SU-DHL-6 (cell line): ENCODE measurements at regions not wholly inside any gene's neighbourhood (a gene's known extent, or its start where the extent isn't known, plus 50 kb on each side); places are given as distances from the start of the nearest gene placed in this dataset.

Source experiments
- H2AFZ ChIP-seq: fragments of 200-600 bp; sonication (generic); 2 replicates; pipeline ENCODE4 v1.6.1; 2014; ENCODE audit warnings: low read depth, mild to moderate bottlenecking, moderate library complexity, mixed read lengths, antibody characterized with exemption, low read length; ENCODE audit not compliant: severe bottlenecking
- H3F3A ChIP-seq: fragments of 200-600 bp; shearing (Covaris generic); 2 replicates; pipeline ENCODE4 v1.6.0; 2016; ENCODE audit warnings: antibody characterized with exemption, mild to moderate bottlenecking; ENCODE audit not compliant: insufficient read depth
- H3K27ac ChIP-seq: fragments of 200-600 bp; sonication (generic); 2 replicates; pipeline ENCODE4 v1.5.1; 2016; ENCODE audit warnings: low read depth, mild to moderate bottlenecking, low read length, moderate library complexity, mixed read lengths
- H3K27me3 ChIP-seq: fragments of 200-600 bp; sonication (generic), shearing (Covaris generic); 2 replicates; pipeline ENCODE4 v1.6.0; 2014; ENCODE audit warnings: mild to moderate bottlenecking, low read length
- H3K36me3 ChIP-seq: fragments of 200-600 bp; sonication (generic); 2 replicates; pipeline ENCODE4 v1.6.1; 2014; ENCODE audit warnings: mild to moderate bottlenecking, low read length, mixed read lengths
- H3K4me2 ChIP-seq: fragments of 300-600, 200-600 bp; shearing (Covaris generic), sonication (generic); 2 replicates; pipeline ENCODE4 v1.6.0; 2014; ENCODE audit warnings: low read length, low read depth, mild to moderate bottlenecking; ENCODE audit not compliant: poor library complexity, severe bottlenecking
- H3K4me3 ChIP-seq: fragments of 200-600 bp; sonication (generic); 2 replicates; pipeline ENCODE4 v1.5.1; 2014; ENCODE audit warnings: antibody characterized with exemption, low read length, mild to moderate bottlenecking, mixed read lengths; ENCODE audit not compliant: insufficient read depth, poor library complexity, severe bottlenecking
- H3K79me2 ChIP-seq: fragments of 200-600 bp; sonication (generic); 2 replicates; pipeline ENCODE4 v1.6.1; 2014; ENCODE audit warnings: mild to moderate bottlenecking, low read length, moderate library complexity; ENCODE audit not compliant: insufficient read depth
- H3K9ac ChIP-seq: fragments of 200-600 bp; sonication (generic); 2 replicates; pipeline ENCODE4 v1.7.0; 2014; ENCODE audit warnings: mild to moderate bottlenecking, low read length
- H3K9me2 ChIP-seq: fragments of 200-600 bp; sonication (generic); replicated peaks from 2 replicates; pipeline ENCODE4 v1.6.1; 2014; ENCODE audit warnings: low read length; ENCODE audit not compliant: insufficient read depth
- H3K9me3 ChIP-seq: fragments of 200-600 bp; sonication (generic); 2 replicates; pipeline ENCODE4 v1.6.1; 2014; ENCODE audit warnings: low read length, mixed read lengths; ENCODE audit not compliant: insufficient read depth
- H4K20me1 ChIP-seq: fragments of 200-600 bp; sonication (generic); 2 replicates; pipeline ENCODE4 v1.6.1; 2014; ENCODE audit warnings: low read depth, mild to moderate bottlenecking, antibody characterized with exemption, low read length, moderate library complexity, mixed read lengths
- CTCF ChIP-seq: fragments of 200-600 bp; sonication (generic); IDR thresholded peaks from one replicate; pipeline ENCODE4 v1.5.1; 2017; ENCODE audit warnings: antibody characterized with exemption, mild to moderate bottlenecking, low read length, moderate library complexity; ENCODE audit not compliant: insufficient read depth, poor library complexity, severe bottlenecking
- EZH2phosphoT487 ChIP-seq: fragments of 200-600 bp; sonication (generic), shearing (Covaris generic); conservative IDR thresholded peaks from 2 replicates; pipeline ENCODE4 v1.6.1; 2018; ENCODE audit warnings: mild to moderate bottlenecking, antibody characterized with exemption, low read length, moderate library complexity, mixed read lengths

DNA sequence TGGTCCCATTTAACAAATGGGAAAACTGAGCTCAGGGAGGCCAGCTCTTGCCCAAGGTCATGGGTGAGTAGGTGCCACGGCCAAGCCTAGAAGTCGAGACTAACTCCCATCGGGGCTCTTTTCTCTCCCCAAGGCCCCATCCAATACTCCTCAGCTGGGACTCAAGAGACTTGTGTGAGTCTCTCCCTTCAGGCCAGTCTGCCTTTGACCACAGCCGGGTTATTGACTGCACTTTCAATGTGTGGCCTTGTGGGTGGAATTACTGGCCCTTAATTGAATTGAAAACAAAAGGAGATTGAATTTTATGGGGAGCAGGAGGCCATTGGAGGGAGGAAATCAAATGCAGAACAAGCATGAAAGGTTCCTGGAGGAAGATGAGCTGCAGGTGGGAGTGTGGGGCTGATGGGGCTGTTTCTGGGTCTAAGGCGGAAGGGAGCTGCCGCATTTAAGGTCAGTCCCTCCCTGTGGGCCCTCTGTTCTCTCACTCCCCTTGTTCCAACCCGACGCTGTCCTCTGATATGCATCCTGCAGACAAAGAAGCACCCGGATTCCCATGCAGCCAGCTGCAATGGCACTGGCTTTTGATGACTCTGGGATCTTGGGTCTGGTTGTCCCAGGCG lies 552.8 kb downstream of the MIAT start:
- TF ChIP-seq CTCF: no peak
- no peak for TF ChIP-seq EZH2phosphoT487
- H3K27me3 ChIP-seq: no peaks in the 10 kb centered on the region
- no peaks in the 10 kb centered on the region for H3K9me2 ChIP-seq
- no peaks in the 10 kb centered on the region for H3K79me2 ChIP-seq
- H3K27ac ChIP-seq: no peak overlapping the region
- no peaks in the 10 kb centered on the region for H3K36me3 ChIP-seq
- no peaks in the 10 kb centered on the region for H3K9me3 ChIP-seq
- H3K9ac ChIP-seq: no peak overlapping the region
- no peak overlapping the region for H3K4me2 ChIP-seq
- H2AFZ ChIP-seq: no peak overlapping the region
- no peaks in the 10 kb centered on the region for H3F3A ChIP-seq
- no peaks in the 10 kb centered on the region for H4K20me1 ChIP-seq
- H3K4me3 ChIP-seq: no peak overlapping the region

- Histone ChIP-seq H3K79me2 (no peaks in the 10 kb centered on the region), H3K4me3 (no peak overlapping the region), H3K9me2 (no peaks in the 10 kb centered on the region), H4K20me1 (no peaks in the 10 kb centered on the region), H3K4me2 (no peak overlapping the region), H3F3A (no peaks in the 10 kb centered on the region), H2AFZ (no peak overlapping the region), H3K9ac (no peak overlapping the region), H3K9me3 (no peaks in the 10 kb centered on the region), H3K27me3 (no peaks in the 10 kb centered on the region), H3K36me3 (no peaks in the 10 kb centered on the region), H3K27ac (no peak overlapping the region)
- TF ChIP-seq CTCF: no peak
- no peak for TF ChIP-seq EZH2phosphoT487
Measured at GRCh38 chr22:27212102-27212501, 554.7 kb downstream of the MIAT start.

- Histone ChIP-seq H3K9me2 (no peaks in the 10 kb centered on the region), H3K4me2 (no peak overlapping the region), H3K36me3 (no peaks in the 10 kb centered on the region), H2AFZ (no peak overlapping the region), H3K4me3 (no peak overlapping the region), H3K27me3 (no peaks in the 10 kb centered on the region), H4K20me1 (no peaks in the 10 kb centered on the region), H3K79me2 (no peaks in the 10 kb centered on the region), H3K9ac (no peak overlapping the region), H3K27ac (no peak overlapping the region), H3K9me3 (no peaks in the 10 kb centered on the region), H3F3A (no peaks in the 10 kb centered on the region)
- TF ChIP-seq EZH2phosphoT487 (no peak), CTCF (no peak)
Measured at GRCh38 chr22:27212617-27213177, 555.3 kb downstream of the MIAT start.
